GM23248 (cell line): ENCODE measurements at regions not wholly inside any gene's neighbourhood (a gene's known extent, or its start where the extent isn't known, plus 50 kb on each side); places are given as distances from the start of the nearest gene placed in this dataset.

ENCODE experiments used
- EZH2 ChIP-seq: fragments of 200-600 bp; sonication (generic); IDR thresholded peaks from 2 replicates; pipeline ENCODE4 v1.6.1; 2018; ENCODE audit warnings: antibody characterized with exemption, mild to moderate bottlenecking; ENCODE audit not compliant: insufficient read depth, poor library complexity, severe bottlenecking
- EZH2phosphoT487 ChIP-seq: fragments of 200-600 bp; sonication (generic); IDR thresholded peaks from 2 replicates; pipeline ENCODE4 v1.6.1; 2018; ENCODE audit warnings: antibody characterized with exemption, moderate library complexity, mild to moderate bottlenecking, low read depth; ENCODE audit not compliant: insufficient read depth

DNA sequence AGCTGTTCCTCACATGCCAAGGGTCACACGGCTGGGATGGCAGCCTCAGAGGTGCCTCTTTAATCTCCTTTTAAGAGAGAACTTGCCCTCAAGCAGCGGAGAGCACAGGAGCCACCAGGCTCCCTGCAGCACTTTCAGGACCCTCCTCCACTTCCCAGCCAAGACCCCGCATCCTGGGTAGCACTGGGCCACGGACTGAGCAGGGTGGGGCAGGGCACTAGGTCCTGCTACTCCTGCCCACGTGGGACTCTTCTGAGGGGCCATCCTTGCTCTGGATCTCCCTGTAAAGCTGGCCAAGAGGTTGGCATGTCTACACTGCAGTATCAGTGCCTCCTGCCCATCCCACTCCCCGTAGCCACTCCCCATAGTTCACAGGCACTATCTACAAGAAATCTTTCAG is 175.3 kb upstream of the GLI2 start:
- TF ChIP-seq EZH2phosphoT487: no peak
- no peak for TF ChIP-seq EZH2
